HG03025 (cell line): ENCODE measurements at regions not wholly inside any gene's neighbourhood (a gene's known extent, or its start where the extent isn't known, plus 50 kb on each side); places are given as distances from the start of the nearest gene placed in this dataset.
"Not testable (repeated sequence)": the region's sequence is repeated elsewhere in the genome, so short reads cannot be mapped to it uniquely, and the experiment has no call there.

Experiments
- ATAC-seq: cut with Tn5 transposase; IDR thresholded peaks from one replicate; pipeline ENCODE4 v1.9.1; 2021; ENCODE audit warnings: mild to moderate bottlenecking, moderate library complexity; ENCODE audit not compliant: unreplicated experiment, low FRiP score

DNA sequence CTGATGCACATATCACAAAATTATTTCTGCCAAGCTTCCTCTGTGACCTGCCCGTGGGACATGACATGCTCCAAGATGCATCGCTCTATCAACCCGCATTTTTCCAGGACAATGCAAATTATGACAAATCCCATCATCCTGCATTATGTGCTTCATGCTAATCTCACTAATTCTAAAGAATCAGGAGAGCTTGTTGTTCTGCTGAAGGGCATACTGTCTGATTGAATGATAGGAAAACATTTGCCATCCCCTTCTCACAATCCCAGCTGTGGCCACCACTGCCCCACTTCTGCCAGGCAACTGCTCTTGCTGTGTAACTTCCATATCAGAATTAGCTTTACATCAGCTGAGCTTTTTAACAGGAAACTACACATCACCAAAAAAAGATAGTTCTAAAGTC, 203.5 kb upstream of the NANOGP8 start:
- ATAC-seq, result no peak

DNA sequence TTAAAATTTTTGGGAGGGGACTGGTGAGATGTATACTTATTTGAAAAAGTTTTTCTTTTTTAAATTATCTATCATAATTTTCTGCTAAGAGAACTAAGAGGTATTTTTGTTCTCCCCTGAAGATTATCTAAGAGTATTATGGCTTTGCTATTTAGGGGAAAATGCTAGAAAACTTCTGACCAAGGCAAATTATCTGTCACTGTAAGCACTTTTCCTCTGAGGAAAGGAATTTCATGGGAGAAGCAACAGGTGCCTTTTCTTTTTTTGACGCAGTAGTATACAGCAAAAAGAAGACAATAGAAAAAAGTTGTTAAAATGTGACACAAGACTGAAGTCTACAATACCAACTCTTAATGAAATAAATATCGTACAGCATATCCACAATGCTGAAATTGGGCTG, 201.6 kb upstream of the NANOGP8 start:
- no peak for ATAC-seq

DNA sequence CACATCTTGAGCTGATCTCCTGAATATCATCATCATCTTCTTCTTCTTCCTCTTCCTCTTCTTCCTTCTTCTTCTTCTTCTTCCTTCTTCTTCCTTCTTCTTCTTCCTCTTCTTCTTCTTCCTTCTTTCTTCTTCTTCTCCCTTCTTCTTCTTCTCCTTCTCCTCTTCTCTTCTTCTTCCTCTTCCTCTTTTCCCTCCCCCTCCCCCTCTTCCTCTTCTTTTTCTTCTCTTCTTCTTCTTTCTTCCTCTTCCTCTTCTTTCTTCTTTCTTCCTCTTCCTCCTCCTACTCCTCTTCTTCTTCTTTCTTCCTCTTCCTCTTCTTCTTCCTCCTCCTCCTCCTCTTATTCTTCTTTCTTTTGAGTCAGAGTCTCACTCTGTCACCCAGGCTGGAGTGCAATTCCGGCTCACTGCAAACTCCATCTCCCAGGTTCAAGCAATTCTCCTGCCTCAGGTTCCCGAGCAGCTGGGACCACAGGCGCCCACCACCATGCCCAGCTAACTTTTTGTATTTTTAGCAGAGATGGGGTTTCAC, 197.9 kb upstream of the NANOGP8 start:
- ATAC-seq, result no peak

DNA sequence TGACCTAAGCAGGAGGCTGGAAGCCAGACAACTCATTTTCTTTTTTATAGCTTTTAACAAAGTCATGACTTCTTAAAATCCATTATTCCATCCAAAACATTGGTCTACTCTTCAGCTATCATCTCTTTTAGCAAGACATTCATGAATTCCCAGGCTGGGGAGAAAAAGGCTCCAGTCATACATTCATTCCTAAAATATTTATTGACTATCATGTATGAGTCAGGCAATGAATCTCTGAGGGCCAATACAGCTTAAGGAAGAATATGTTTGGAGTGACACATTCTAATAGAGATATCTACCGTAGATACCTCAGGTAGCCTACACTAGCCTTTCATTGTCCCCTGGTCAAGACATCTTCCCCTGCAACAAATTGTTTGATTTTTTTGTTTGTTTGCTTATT, 196.4 kb upstream of the NANOGP8 start:
- ATAC-seq, result no peak

DNA sequence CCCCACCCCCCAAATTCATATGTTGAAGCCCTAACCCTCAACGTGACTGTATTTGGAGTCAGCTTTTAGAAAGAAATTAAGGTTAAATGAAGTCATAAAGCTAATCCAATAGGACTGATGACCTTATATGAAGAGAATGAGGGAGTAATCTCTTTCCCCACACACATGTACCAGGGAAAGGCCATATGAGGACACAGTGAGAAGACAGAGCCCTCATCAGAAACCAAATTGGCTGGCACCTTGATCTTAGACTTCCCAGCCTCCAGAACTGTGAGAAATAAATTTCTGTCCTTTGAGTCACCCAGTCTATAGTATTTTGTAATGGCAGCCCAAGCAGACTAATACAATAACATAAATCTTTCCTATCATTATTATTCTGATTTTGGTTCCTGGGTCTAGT, 194.7 kb upstream of the NANOGP8 start:
- no peak for ATAC-seq

DNA sequence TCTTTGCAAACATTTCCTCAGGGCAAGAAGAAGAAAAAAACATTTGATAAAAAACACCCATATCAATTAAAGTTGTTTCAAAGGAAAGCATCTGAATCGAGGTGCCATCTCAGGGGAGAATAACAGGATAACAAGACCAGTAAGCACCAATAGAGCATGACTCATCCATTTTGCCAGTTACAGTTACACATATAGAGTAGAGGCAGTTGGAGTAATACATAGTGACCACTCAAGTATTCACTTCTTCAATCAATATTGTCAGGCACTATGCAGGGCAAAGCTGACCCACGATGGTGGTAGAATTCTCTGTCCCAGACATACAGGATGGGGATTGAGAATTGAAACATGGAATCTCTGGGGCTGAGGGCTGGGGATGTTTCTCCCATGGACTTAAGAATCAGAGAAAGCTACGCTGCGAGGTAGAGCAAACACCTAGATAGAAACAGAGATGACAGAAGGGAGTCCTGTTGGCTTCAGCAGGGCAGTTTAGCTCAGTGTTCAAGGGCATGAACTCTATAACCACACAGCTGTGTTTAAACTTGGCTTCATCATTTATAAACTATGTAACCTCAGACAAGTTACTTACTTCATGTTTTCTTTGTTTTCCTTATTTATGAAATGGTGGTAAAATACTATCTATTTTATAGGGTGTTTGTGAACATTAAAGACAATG, 186.4 kb upstream of the NANOGP8 start:
- no peak for ATAC-seq

DNA sequence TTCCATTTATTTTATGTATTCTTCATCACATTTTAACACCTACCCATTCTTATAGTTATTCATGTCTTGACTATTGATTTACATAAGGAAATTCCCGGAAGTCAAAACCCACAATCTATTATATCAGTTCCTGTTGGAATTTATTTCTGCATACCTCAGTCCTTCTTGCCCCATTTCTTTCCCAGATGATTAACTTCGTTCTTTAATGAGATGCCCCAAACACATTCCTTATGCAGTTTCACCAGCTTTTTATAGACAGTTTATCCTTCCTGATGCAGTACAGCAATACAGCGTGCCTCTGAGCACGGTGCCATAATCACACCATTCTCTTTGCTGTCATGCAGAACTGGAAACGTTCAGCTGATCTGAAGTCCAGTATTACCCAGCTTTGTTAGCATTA, 175.8 kb upstream of the NANOGP8 start:
- no peak for ATAC-seq

DNA sequence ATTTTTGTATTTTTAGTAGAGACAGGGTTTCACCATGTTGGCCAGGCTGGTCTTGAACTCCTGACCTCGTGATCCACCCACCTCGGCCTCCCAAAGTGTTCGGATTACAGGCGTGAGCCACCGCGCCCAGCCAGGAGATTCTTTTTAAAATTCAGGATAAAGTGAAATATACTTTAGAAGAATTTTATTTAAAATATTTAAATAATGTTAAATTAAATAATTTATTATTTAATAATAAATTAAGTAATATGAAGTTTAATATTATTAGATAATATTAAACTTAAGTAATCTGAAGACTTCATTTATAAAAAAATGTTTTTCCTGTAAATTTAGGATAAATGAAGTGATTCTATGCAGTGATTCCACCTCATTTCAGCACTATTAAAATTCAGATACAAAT, 175.2 kb upstream of the NANOGP8 start:
- not testable (repeated sequence) for ATAC-seq

DNA sequence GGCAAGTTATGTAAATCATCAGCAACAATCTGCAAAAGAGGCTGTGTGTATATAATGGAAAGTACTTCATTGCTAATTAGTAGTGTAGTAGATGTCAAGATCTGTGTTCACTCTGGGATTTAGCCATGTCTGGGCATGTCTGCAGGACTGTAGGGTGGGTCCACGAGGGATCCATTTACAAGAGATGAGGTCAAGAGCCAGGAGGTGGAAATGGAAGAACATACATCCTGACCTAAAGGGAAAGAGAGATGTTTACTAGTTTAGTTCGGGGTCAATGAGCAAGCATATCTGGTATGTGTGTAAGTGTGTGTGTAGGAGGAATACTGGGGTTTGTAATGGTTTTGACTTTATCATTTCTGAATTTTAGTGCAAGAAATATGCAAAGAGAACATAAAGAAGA, 171.5 kb upstream of the NANOGP8 start:
- no peak for ATAC-seq

DNA sequence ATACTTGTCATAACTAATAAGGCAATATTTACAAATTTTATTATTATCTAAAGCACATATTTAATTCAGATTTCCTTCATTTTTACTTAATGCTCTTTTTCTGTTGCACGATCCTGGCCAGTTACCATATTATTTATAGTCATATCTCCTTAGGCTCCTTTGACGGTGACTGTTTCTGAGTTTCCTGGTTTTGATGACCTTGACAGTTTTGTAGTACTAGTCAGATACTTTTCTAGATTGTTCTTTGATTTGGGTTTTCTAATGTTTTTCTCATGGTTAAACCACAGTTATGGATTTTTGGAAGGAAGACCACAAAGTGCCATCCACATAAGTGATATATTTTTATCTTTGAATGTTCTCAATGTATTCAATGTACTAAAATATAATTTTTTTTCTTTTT, 171.0 kb upstream of the NANOGP8 start:
- ATAC-seq, result no peak

DNA sequence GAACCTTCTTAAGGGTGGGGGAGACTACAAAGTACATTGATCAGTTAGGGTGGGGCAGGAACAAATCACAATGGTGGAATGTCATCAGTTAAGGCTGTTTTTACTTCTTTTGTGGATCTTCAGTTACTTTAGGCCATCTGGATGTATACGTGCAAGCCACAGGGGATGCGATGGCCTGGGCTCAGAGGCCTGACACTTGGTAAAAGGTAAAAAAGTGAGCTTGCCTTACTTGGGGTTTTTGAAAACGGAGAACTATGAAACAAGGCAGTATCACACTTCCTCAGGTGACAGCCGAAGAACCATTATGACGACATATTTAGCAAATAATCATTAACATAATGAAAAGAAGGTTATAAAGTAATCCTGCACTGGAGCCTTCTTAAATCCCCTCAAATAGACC, 169.8 kb upstream of the NANOGP8 start:
- ATAC-seq, result not testable (repeated sequence)

DNA sequence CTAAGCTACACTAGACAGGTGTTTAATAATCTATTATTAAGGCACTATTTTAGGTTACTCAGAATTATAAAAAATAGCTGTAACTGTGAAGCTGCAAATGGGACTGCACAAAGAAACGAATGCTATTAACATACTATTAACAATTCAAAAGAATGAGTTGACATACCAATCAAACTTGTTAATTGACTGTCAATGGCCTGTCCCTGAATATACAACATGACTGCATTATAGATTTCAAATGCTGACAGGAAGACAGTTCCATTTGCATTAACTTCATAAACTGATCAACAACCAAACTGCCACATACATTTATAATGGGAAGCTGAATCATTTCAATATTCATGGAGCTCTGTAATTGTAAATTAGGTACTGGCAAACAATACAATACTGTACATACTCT, 169.0 kb upstream of the NANOGP8 start:
- no peak for ATAC-seq

DNA sequence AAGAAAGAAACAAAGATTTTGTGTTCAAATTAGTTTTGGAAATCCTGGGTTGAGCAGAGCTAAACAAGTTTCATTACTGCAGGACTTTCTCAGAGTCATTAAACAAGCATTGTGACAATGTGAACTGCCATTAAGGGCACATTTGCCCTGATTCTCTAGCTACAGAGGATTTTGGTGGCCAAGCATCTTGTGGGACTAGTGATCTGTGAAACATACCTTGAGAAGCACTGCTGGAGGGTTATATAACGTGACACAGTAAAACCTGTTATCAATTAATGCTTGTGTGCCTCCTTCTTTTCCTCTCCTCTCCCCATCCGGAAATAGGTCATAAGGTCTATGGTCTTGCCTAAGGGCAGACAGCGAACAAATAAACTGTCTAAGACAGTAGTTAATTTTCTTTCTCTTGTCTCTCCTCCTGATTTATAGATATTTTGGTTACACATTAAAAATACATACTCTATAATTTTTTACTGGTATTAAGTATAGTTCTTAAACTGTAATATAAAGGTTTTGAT, 167.3 kb upstream of the NANOGP8 start:
- ATAC-seq, result no peak

DNA sequence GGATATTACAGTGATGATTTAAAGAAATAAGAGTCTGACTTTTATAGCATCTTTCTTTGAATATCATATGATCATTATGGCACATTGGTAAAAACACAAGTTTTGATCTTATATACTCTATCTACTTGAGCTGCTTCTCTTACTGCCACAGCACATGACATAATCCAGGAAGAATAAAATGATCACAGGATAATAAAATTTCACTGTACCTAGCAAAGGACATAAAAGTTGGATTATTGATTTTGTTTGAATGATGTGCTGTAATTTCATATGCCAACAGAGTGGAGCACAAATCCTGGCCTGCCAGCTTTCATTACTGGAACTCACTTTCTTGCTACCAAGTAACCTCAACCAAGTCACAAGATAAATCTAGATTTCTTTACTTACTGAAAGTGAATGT, 162.1 kb upstream of the NANOGP8 start:
- ATAC-seq, result no peak

DNA sequence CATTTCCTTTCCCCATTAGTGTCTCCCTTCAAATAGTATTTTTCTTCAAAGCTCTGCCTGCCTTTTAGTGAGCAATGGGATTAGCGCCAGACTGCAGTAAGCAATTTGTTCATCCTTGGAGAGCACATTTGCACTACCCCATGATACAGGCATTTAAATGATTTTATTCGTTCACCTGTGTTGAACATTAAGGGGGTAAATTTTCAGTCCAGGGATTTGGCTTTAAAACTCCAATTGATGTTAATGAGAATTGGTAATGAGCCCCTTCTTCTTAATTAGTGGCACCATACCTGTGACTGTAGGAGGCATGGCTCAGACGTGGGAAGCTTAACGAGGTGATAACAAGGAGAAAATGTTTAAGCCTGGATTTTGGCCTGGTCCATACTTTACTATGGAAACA, 161.4 kb upstream of the NANOGP8 start:
- no peak for ATAC-seq

DNA sequence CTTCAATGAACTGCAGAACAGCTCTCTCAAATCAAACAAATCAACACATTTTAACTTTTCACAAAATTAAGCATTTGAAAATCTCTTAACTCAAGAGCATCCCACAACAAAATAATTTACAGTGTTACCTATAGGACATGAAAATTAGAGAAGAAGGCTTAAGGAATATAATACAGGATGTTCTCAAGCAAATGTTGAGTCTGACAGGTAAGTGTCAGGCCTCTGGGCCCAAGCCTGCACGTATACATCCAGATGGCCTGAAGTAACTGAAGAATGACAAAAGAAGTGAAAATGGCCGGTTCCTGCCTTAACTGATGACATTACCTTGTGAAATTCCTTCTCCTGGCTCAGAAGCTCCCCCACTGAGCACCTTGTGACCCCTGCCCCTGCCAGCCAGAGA, 160.6 kb upstream of the NANOGP8 start:
- not testable (repeated sequence) for ATAC-seq

DNA sequence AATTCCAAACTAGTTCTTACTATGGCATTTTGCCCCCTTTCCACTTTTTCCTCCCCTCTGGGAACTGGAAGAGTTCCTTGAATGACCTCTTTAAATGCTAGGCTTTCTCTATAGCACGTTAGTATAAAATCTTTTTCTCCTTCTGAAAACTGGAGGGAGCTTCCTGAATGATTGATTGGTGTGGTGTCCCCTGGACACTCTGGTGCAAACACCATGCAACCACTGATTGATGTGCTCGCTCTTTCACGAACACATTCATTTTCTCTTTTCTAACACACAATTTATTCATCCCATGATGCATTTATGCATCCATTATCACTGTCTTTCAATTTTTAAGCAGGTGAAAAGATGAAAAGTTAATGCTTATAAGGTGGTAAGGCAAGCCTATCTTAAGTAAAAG, 159.1 kb upstream of the NANOGP8 start:
- no peak for ATAC-seq

DNA sequence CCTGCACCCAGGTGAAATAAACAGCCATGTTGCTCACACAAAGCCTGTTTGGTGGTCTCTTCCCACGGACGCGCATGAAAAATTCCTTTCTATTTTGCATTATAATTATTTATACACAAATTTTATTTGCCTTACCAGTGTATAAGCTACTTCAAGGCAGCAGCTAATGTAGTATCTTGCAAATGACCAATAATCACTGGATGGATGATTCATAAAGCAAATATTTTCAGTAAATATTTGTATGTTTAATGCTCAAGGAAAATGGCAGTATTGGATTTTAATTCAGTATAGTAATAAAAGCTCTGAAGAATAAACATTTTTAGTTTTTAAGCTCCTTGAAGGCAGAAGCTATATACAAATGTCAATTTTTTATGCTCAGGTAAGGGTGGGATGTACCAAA, 158.7 kb upstream of the NANOGP8 start:
- ATAC-seq, result no peak

DNA sequence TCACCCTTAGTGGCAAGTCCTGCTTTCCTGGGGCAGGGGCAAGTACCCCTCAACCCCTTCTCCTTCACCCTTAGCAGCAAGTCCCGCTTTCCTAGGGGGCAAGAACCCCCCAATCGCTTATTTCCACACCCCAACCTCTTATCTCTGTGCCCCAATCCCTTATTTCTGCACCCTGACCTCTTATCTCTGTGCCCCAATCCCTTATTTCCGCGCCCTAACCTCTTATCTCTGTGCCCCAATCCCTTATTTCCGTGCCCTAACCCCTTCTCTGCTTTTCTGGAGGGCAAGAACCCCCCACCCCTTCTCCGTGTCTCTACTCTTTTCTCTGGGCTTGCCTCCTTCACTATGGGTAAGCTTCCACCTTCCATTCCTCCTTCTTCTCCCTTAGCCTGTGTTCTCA, 154.6 kb upstream of the NANOGP8 start:
- not testable (repeated sequence) for ATAC-seq

DNA sequence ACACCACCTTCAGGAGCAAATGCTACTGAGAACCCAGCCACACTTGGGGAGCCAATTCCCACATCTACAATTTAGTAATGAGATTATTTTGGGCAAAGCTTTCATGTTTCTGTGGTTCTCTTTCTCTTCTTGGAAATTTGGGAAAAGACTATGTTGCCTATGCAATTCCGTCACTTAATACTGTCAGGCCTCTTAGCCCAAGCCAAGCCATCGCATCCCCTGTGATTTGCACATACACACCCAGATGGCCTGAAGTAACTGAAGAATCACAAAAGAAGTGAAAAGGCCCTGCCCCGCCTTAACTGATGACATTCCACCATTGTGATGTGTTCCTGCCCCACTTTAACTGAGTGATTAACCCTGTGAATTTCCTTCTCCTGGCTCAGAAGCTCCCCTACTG, 153.4 kb upstream of the NANOGP8 start:
- ATAC-seq, result not testable (repeated sequence)

DNA sequence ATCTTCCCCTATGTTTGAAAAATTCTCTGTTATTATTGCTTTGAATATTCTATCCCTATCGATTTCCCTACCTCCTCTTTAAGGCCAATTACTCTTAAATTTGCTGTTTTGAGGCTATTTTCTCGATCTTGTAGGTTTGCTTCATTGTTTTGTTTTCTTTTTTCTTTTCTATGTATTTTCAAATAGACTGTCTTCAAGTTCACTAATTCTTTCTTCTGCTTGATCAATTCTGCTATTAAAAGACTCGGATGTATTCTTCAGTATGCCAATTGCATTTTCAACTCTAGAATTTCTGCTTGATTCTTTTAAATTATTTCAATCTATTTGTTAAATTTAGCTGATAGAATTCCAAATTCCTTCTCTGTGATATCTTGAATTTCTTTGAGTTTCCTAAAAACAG, 144.0 kb upstream of the NANOGP8 start:
- ATAC-seq, result no peak

DNA sequence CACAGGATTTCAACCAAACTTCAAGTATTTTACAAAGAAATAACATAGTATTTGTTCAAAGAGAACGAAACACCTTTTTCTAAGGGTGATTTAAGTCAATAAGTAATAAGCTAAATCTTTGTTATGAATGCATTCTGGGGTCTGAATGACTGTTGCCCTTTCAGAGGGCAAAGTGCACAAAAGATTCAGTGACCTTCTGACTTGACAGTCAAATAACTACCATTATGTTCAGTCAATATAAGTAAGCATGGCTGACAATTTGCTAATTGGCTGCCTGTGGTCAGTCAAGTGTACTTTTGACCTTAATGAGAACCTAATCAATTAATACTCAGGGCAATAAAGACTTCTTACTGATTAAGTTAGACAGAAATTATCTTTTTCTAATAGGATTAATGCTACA, 133.1 kb upstream of the NANOGP8 start:
- ATAC-seq, result no peak

DNA sequence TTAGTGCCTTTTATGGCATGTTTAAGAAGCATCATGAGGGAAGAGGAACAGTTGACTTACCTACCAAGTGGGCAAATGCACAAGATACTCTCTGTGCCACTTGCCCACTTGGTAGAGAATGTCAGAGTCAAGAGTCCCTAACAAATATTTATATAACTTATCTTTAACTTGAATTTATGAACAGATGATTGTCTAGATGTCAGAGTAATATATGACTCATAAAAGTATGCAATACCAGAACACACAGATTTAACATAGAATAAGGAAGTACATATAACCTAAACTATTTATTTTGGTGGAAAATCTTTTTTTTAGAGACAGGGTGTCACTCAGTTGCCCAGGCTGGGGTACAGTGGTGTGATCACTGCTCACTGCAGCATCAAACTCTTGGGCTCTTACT, 130.0 kb upstream of the NANOGP8 start:
- ATAC-seq, result no peak
